WTC11 (cell line): ENCODE measurements at regions not wholly inside any gene's neighbourhood (a gene's known extent, or its start where the extent isn't known, plus 50 kb on each side); places are given as distances from the start of the nearest gene placed in this dataset.

ENCODE experiments used
- ATAC-seq: fragments of 200-7000 bp; cut with Tn5 transposase; 2 replicates; pipeline ENCODE4 v1.10.0; 2021; ENCODE audit warnings: mild to moderate bottlenecking, moderate library complexity
- CTCF ChIA-PET: fragments of 300-600 bp; sonication (Branson Sonifier 250); formaldehyde crosslinking; loops from one replicate; lab custom pipeline; 2021; ENCODE audit warnings: antibody characterized with exemption; lab: Charles Lee
- POLR2A ChIA-PET: fragments of 350-600 bp; sonication (Branson Sonifier 250); formaldehyde crosslinking; loops from one replicate; lab custom pipeline; 2021; ENCODE audit warnings: antibody characterized with exemption; lab: Charles Lee
- DNase-seq: peaks from one replicate; pipeline ENCODE4 v3.0.0; 2021; ENCODE audit warnings: low spot score
- H3K27ac Mint-ChIP-seq: 2 replicates; pipeline ENCODE4 v1.8.0; 2021; ENCODE audit warnings: mixed read lengths
- H3K27me3 Mint-ChIP-seq: 2 replicates; pipeline ENCODE4 v1.8.0; 2021; ENCODE audit warnings: low read depth, mild to moderate bottlenecking, moderate library complexity, mixed read lengths
- H3K36me3 Mint-ChIP-seq: 2 replicates; pipeline ENCODE4 v1.8.0; 2021; ENCODE audit warnings: mixed read lengths
- H3K4me1 Mint-ChIP-seq: 2 replicates; pipeline ENCODE4 v1.8.0; 2022; ENCODE audit warnings: mixed read lengths
- H3K4me3 Mint-ChIP-seq: 2 replicates; pipeline ENCODE4 v1.8.0; 2021; ENCODE audit warnings: mild to moderate bottlenecking, moderate library complexity, mixed read lengths
- H3K9me3 Mint-ChIP-seq: 2 replicates; pipeline ENCODE4 v1.8.0; 2021; ENCODE audit warnings: mixed read lengths
- CREB1 ChIP-seq: sonication (generic); formaldehyde crosslinking; IDR thresholded peaks from 2 replicates; pipeline ENCODE4 v1.8.0; 2023; ENCODE audit warnings: mild to moderate bottlenecking, missing genetic modification reagents
- IRF2 ChIP-seq: sonication (generic); formaldehyde crosslinking; IDR thresholded peaks from 2 replicates; pipeline ENCODE4 v1.8.0; 2022; ENCODE audit warnings: low read depth, missing genetic modification reagents, borderline replicate concordance
- JAZF1 ChIP-seq: fragments of 250-450 bp; sonication (Bioruptor Pico); IDR thresholded peaks from 2 replicates; pipeline ENCODE4 v1.9.0; 2021; ENCODE audit warnings: moderate library complexity, mild to moderate bottlenecking, inconsistent platforms
- JUN ChIP-seq: sonication (generic); formaldehyde crosslinking; IDR thresholded peaks from 2 replicates; pipeline ENCODE4 v1.8.0; 2023; ENCODE audit warnings: mild to moderate bottlenecking, missing genetic modification reagents
- KAT7 ChIP-seq: sonication (generic); formaldehyde crosslinking; IDR thresholded peaks from 2 replicates; pipeline ENCODE4 v1.8.1; 2023; ENCODE audit warnings: missing genetic modification reagents, mild to moderate bottlenecking, borderline replicate concordance
- MXD4 ChIP-seq: fragments of 250-450 bp; sonication (Bioruptor Pico); IDR thresholded peaks from 2 replicates; pipeline ENCODE4 v1.8.0; 2021; ENCODE audit warnings: mild to moderate bottlenecking, moderate library complexity, borderline replicate concordance
- NFE2L1 ChIP-seq: sonication (generic); formaldehyde crosslinking; IDR thresholded peaks from 2 replicates; pipeline ENCODE4 v1.8.1; 2023; ENCODE audit warnings: missing genetic modification reagents
- NFYB ChIP-seq: sonication (generic); formaldehyde crosslinking; conservative IDR thresholded peaks from 2 replicates; pipeline ENCODE4 v1.8.0; 2022; ENCODE audit warnings: low read depth, missing genetic modification reagents
- NR1H2 ChIP-seq: sonication (generic); formaldehyde crosslinking; IDR thresholded peaks from 2 replicates; pipeline ENCODE4 v1.9.0; 2021; ENCODE audit warnings: mild to moderate bottlenecking, moderate library complexity, missing genetic modification reagents
- OVOL2 ChIP-seq: fragments of 250-450 bp; sonication (Bioruptor Pico); IDR thresholded peaks from 2 replicates; pipeline ENCODE4 v1.9.0; 2021; ENCODE audit warnings: mild to moderate bottlenecking, borderline replicate concordance
- RELA ChIP-seq: sonication (generic); formaldehyde crosslinking; IDR thresholded peaks from 2 replicates; pipeline ENCODE4 v1.8.1; 2022; ENCODE audit warnings: missing genetic modification reagents, mild to moderate bottlenecking, borderline replicate concordance
- SMAD4 ChIP-seq: sonication (generic); formaldehyde crosslinking; IDR thresholded peaks from 2 replicates; pipeline ENCODE4 v1.8.0; 2022; ENCODE audit warnings: mild to moderate bottlenecking, missing genetic modification reagents
- ZNF219 ChIP-seq: sonication (generic); formaldehyde crosslinking; IDR thresholded peaks from 2 replicates; pipeline ENCODE4 v1.8.0; 2023; ENCODE audit warnings: missing genetic modification reagents, mild to moderate bottlenecking, borderline replicate concordance
- ZNF317 ChIP-seq: sonication (generic); formaldehyde crosslinking; IDR thresholded peaks from 2 replicates; pipeline ENCODE4 v1.8.1; 2023; ENCODE audit warnings: low read depth, mild to moderate bottlenecking, moderate library complexity, missing genetic modification reagents, borderline replicate concordance
- ZNF396 ChIP-seq: fragments of 250-450 bp; sonication (Bioruptor Pico); IDR thresholded peaks from 2 replicates; pipeline ENCODE4 v1.8.0; 2021; ENCODE audit warnings: mild to moderate bottlenecking, moderate library complexity, borderline replicate concordance
- ZNF416 ChIP-seq: fragments of 250-450 bp; sonication (Bioruptor Pico); IDR thresholded peaks from 2 replicates; pipeline ENCODE4 v1.9.0; 2021; ENCODE audit warnings: mild to moderate bottlenecking, inconsistent platforms
- ZNF423 ChIP-seq: fragments of 250-450 bp; sonication (Bioruptor Pico); IDR thresholded peaks from 2 replicates; pipeline ENCODE4 v2.1.2; 2022; ENCODE audit warnings: mild to moderate bottlenecking, moderate library complexity
- ZNF671 ChIP-seq: fragments of 250-450 bp; sonication (Bioruptor Pico); IDR thresholded peaks from 2 replicates; pipeline ENCODE4 v1.8.0; 2021; ENCODE audit warnings: mild to moderate bottlenecking
- TF ChIP-seq, protein P1 (sequence below): sonication (generic); formaldehyde crosslinking; IDR thresholded peaks from 2 replicates; pipeline ENCODE4 v1.8.1; 2022; ENCODE audit warnings: missing genetic modification reagents, borderline replicate concordance
- TF ChIP-seq, protein P2 (sequence below): sonication (generic); formaldehyde crosslinking; IDR thresholded peaks from 2 replicates; pipeline ENCODE4 v1.8.0; 2023; ENCODE audit warnings: missing genetic modification reagents
- TF ChIP-seq, protein P3 (sequence below): fragments of 250-450 bp; sonication (Bioruptor Pico); conservative IDR thresholded peaks from 2 replicates; pipeline ENCODE4 v1.9.0; 2021; ENCODE audit warnings: mild to moderate bottlenecking
- TF ChIP-seq, protein P4 (sequence below): sonication (generic); formaldehyde crosslinking; IDR thresholded peaks from 2 replicates; pipeline ENCODE4 v1.8.1; 2023; ENCODE audit warnings: mild to moderate bottlenecking, missing genetic modification reagents

DNA sequence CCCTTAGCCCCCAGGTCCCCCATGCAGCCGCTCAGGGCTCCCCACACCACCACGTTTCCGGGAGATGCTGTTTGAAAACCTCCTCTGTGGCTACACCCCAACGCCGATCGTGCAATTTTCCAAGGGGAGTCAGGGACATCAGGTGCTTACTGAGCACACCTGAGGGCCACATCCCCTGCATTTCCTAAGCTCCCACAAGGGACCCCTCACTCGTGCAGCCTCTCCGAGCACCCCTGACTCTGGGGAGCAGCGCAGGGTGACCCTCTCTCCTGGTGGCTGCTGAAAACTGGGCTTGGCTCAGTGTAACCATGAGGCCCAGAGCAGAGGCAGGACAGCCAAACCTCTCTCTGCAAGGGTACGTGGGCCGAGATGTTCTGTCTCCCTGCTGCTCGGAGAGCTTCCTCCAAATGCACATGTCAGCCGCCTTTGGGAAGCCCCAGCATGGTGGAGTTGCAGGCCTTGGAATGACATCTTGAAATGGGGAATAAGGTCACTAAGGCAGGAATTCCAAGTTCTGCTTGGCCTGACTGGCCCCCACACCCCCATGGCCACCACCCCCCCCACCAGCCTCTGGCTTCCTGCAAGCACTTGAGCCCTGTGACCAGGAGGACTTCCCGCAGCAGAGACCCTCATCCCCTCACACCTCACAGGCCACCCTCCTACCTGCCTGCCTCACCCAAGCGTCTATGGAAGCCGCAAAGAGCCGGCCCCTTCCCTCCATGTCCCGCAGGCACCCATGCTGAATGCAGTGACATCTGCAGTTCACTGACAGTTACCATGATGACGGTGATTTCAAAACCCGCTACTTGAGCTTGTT, 257.4 kb downstream of the BRD1 start (continued):
- no peak for TF ChIP-seq KAT7 (CRISPR knock-in tag)
- TF ChIP-seq, protein P1, sequence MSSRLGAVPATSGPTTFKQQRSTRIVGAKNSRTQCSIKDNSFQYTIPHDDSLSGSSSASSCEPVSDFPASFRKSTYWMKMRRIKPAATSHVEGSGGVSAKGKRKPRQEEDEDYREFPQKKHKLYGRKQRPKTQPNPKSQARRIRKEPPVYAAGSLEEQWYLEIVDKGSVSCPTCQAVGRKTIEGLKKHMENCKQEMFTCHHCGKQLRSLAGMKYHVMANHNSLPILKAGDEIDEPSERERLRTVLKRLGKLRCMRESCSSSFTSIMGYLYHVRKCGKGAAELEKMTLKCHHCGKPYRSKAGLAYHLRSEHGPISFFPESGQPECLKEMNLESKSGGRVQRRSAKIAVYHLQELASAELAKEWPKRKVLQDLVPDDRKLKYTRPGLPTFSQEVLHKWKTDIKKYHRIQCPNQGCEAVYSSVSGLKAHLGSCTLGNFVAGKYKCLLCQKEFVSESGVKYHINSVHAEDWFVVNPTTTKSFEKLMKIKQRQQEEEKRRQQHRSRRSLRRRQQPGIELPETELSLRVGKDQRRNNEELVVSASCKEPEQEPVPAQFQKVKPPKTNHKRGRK (CRISPR knock-in tag): no peak
- TF ChIP-seq CREB1 (CRISPR knock-in tag): no peak
- no peak for TF ChIP-seq ZNF396 (CRISPR knock-in tag)
- TF ChIP-seq RELA (CRISPR knock-in tag): no peak
- TF ChIP-seq ZNF317 (CRISPR knock-in tag): no peak
- TF ChIP-seq ZNF671: no peak
- TF ChIP-seq NR1H2 (CRISPR knock-in tag): no peak

DNA sequence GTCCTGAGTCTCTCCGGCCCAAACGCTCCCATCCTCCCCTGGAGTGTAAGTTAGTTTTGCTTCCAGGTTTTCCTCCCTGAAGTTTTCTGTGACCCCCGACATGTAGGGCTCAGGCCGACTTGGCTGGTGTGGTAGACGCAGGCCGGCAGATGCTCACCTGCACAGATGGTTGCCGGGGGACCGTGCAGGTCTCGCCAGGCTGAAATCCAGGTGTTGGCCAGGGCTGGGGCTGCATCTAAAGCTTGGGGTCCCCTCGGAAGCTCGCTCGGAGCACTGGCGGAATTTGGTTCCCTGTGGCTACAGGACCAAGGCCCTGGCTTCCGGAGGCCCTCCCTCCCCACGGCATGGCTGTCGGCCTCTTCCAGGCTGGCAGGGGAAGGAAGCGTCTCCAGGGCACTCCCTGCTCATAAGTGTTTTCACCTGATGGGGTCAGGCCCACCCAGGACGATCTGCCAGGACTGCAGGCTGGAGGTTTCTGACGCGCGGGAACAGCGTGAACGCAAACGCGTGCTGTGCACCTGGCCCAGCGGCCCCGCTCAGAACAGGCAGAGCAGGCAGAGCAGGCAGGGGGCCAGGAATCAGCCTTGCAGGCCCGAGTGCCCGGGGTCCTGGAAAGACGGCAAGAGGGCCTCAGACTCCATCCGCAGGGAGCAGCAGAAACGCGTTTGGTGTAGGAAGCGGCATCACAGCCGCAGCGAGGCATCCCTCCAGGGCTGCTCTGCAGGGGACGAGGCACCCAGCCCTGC, 258.2 kb downstream of the BRD1 start:
- H3K27me3 Mint-ChIP-seq: no peaks in the 10 kb centered on the region; the same call in 1 of the 2 replicates
- no peaks in the 10 kb centered on the region for H3K9me3 Mint-ChIP-seq
- H3K36me3 Mint-ChIP-seq: no peaks in the 10 kb centered on the region
- ChIA-PET CTCF (interaction anchor here (1.0 to 1.4 kb wide), 2 partner anchors 63 to 135 kb away, joined by 3 to 4 read pairs; no protein-coding TSS in a partner anchor), POLR2A (no interaction called here)
- no peaks in the 10 kb centered on the region for H3K4me1 Mint-ChIP-seq
- no peak for DNase-seq
- no peak for TF ChIP-seq OVOL2 (CRISPR knock-in tag)
- TF ChIP-seq ZNF219 (CRISPR knock-in tag): no peak
- no peak for TF ChIP-seq JUN (CRISPR knock-in tag)
- TF ChIP-seq, protein P2, sequence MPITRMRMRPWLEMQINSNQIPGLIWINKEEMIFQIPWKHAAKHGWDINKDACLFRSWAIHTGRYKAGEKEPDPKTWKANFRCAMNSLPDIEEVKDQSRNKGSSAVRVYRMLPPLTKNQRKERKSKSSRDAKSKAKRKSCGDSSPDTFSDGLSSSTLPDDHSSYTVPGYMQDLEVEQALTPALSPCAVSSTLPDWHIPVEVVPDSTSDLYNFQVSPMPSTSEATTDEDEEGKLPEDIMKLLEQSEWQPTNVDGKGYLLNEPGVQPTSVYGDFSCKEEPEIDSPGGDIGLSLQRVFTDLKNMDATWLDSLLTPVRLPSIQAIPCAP (CRISPR knock-in tag): no peak
- no peak for TF ChIP-seq NFYB (CRISPR knock-in tag)
- no peak for TF ChIP-seq ZNF416 (CRISPR knock-in tag)
- no peak for TF ChIP-seq MXD4 (CRISPR knock-in tag)
- no peak for TF ChIP-seq NFE2L1
- TF ChIP-seq, protein P3, sequence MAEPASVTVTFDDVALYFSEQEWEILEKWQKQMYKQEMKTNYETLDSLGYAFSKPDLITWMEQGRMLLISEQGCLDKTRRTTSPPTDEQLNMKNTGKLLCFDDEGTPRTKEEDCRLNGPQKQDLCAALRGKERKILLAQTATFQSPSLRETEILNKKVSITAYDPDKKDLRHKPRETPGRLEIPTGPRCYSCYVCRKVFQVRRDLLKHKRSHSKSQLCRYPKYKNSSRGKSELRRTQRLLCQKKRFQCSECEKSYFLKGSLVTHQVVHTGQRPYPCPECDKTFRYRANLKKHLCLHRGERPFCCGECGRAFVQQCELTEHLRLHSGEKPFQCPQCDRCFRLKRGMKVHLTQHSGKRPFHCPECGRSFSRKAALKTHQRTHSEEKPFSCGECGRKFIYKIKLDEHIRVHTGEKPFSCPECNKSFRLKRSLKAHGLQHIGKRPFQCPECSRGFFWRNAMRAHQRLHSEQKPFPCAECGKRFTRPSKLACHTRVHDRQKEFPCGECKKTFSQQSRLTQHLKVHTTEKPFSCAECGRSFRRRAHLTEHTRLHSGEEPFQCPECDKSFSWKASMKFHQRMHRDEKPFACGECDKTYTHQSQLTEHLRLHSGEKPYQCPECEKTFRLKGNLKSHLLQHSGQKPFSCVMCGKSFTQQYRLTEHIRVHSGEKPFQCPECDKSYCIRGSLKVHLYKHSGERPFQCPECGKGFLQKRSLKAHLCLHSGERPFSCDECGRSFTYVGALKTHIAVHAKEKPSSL (CRISPR knock-in tag): no peak
- TF ChIP-seq JAZF1 (CRISPR knock-in tag): no peak
- no peak for TF ChIP-seq IRF2 (CRISPR knock-in tag)
- TF ChIP-seq SMAD4: no peak
- no peak for TF ChIP-seq ZNF423
- TF ChIP-seq, protein P4, sequence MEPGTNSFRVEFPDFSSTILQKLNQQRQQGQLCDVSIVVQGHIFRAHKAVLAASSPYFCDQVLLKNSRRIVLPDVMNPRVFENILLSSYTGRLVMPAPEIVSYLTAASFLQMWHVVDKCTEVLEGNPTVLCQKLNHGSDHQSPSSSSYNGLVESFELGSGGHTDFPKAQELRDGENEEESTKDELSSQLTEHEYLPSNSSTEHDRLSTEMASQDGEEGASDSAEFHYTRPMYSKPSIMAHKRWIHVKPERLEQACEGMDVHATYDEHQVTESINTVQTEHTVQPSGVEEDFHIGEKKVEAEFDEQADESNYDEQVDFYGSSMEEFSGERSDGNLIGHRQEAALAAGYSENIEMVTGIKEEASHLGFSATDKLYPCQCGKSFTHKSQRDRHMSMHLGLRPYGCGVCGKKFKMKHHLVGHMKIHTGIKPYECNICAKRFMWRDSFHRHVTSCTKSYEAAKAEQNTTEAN (CRISPR knock-in tag): no peak
- ATAC-seq: no peak
- no peak overlapping the region for H3K4me3 Mint-ChIP-seq
- H3K27ac Mint-ChIP-seq: no peak overlapping the region
